Neural cell (in vitro differentiated cells): ENCODE measurements at regions not wholly inside any gene's neighbourhood (a gene's known extent, or its start where the extent isn't known, plus 50 kb on each side); places are given as distances from the start of the nearest gene placed in this dataset.

ENCODE experiments used
- CTCF ChIP-seq: fragments of 450-650 bp; IDR thresholded peaks from 2 replicates; pipeline ENCODE4 v1.5.1; 2014; ENCODE audit warnings: antibody characterized with exemption, mild to moderate bottlenecking, moderate library complexity; ENCODE audit not compliant: poor library complexity, severe bottlenecking
- EZH2 ChIP-seq: fragments of 200-600, 300-800 bp; shearing (Covaris generic), sonication (generic); IDR thresholded peaks from 2 replicates; pipeline ENCODE4 v1.6.1; 2014; ENCODE audit warnings: antibody characterized with exemption, low read length, borderline replicate concordance, mild to moderate bottlenecking; ENCODE audit not compliant: insufficient read depth, poor library complexity, severe bottlenecking
- MXI1 ChIP-seq: fragments of 450-650 bp; conservative IDR thresholded peaks from 2 replicates; pipeline ENCODE4 v1.6.1; 2014; ENCODE audit warnings: antibody characterized with exemption, mild to moderate bottlenecking; ENCODE audit not compliant: poor library complexity, severe bottlenecking
- RAD21 ChIP-seq: fragments of 450-650 bp; conservative IDR thresholded peaks from 2 replicates; pipeline ENCODE4 v1.6.1; 2014; ENCODE audit warnings: antibody characterized with exemption, mild to moderate bottlenecking, moderate library complexity
- REST ChIP-seq: IDR thresholded peaks from 2 replicates; pipeline ENCODE4 v1.6.1; 2012; ENCODE audit warnings: borderline replicate concordance

GRCh38 chr6:105988321-105988720 lies 97.8 kb upstream of the PRDM1 start:
- TF ChIP-seq CTCF (no peak), EZH2 (no peak), REST (no peak), MXI1 (no peak), RAD21 (no peak)
